ENCODE measurements at regions not wholly inside any gene's neighbourhood (a gene's known extent, or its start where the extent isn't known, plus 50 kb on each side); places are given as distances from the start of the nearest gene placed in this dataset.

DNA sequence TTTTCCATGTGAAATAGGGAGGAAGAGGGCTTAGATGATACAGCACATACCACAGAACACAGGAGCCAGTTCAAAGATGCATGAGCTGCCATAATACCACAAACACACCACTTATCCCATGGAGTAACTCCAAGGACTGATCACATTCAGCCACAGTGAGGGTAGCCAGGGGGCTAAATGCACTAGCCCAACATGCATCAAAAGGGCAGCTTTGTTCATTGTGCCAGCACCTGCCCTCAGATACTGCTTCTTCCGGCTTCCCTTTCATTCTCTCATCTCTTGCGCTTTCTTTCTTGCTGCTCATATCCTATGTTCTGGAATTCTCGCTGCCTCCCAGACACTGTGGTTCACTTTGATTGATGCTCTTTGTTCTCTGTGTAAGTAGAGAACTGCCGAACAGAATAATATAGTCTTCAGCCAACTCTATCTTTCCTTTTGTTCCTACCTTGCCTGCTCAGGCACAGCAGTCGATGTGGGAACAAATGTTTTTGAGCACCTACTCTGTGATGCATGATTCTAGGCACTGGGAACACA, 50.0 kb upstream of the SYT6 start:
- TF ChIP-seq, protein P1, sequence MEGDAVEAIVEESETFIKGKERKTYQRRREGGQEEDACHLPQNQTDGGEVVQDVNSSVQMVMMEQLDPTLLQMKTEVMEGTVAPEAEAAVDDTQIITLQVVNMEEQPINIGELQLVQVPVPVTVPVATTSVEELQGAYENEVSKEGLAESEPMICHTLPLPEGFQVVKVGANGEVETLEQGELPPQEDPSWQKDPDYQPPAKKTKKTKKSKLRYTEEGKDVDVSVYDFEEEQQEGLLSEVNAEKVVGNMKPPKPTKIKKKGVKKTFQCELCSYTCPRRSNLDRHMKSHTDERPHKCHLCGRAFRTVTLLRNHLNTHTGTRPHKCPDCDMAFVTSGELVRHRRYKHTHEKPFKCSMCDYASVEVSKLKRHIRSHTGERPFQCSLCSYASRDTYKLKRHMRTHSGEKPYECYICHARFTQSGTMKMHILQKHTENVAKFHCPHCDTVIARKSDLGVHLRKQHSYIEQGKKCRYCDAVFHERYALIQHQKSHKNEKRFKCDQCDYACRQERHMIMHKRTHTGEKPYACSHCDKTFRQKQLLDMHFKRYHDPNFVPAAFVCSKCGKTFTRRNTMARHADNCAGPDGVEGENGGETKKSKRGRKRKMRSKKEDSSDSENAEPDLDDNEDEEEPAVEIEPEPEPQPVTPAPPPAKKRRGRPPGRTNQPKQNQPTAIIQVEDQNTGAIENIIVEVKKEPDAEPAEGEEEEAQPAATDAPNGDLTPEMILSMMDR (IDR thresholded peaks at IDR 0.05; ENCODE audit: low read depth, low read length), result no peak
- H3K4me3 ChIP-seq (replicated peaks in 1 of 2; ENCODE audit: low read depth in 2 of 2, low read length in 2 of 2), result no peak overlapping the region
- DNase-seq (ENCODE audit: low read depth in 2 of 2), result no peak
